Ishikawa (cell line): ENCODE measurements at regions not wholly inside any gene's neighbourhood (a gene's known extent, or its start where the extent isn't known, plus 50 kb on each side); places are given as distances from the start of the nearest gene placed in this dataset.

ENCODE experiments used
- CEBPB ChIP-seq: IDR thresholded peaks from 2 replicates; pipeline ENCODE4 v1.6.1; 2012
- CREB1 ChIP-seq: IDR thresholded peaks from 2 replicates; pipeline ENCODE4 v1.6.1; 2012; ENCODE audit warnings: low read depth
- EGR1 ChIP-seq: IDR thresholded peaks from 2 replicates; pipeline ENCODE4 v1.6.1; 2012
- EP300 ChIP-seq: IDR thresholded peaks from 2 replicates; pipeline ENCODE4 v1.6.1; 2012; ENCODE audit warnings: borderline replicate concordance
- FOXM1 ChIP-seq: IDR thresholded peaks from 2 replicates; pipeline ENCODE4 v1.6.1; 2012; ENCODE audit warnings: low read depth, borderline replicate concordance
- NFIC ChIP-seq: IDR thresholded peaks from 2 replicates; pipeline ENCODE4 v1.6.1; 2012
- RAD21 ChIP-seq: IDR thresholded peaks from 2 replicates; pipeline ENCODE4 v1.6.1; 2012; ENCODE audit warnings: low read depth
- REST ChIP-seq: IDR thresholded peaks from 2 replicates; pipeline ENCODE4 v1.6.1; 2012; ENCODE audit warnings: low read depth, mild to moderate bottlenecking
- TAF1 ChIP-seq: IDR thresholded peaks from 2 replicates; pipeline ENCODE4 v1.6.1; 2012; ENCODE audit warnings: low read depth, mild to moderate bottlenecking
- TCF12 ChIP-seq: IDR thresholded peaks from 2 replicates; pipeline ENCODE4 v1.6.1; 2012; ENCODE audit warnings: low read depth
- TEAD4 ChIP-seq: IDR thresholded peaks from 2 replicates; pipeline ENCODE4 v1.6.1; 2012
- USF1 ChIP-seq: IDR thresholded peaks from 2 replicates; pipeline ENCODE4 v1.6.1; 2012
- YY1 ChIP-seq: IDR thresholded peaks from 2 replicates; pipeline ENCODE4 v1.6.1; 2012; ENCODE audit warnings: low read depth
- ZBTB7A ChIP-seq: IDR thresholded peaks from 2 replicates; pipeline ENCODE4 v1.6.1; 2012; ENCODE audit warnings: low read depth
- TF ChIP-seq, protein P1 (sequence below): IDR thresholded peaks from 2 replicates; pipeline ENCODE4 v1.6.1; 2012

DNA sequence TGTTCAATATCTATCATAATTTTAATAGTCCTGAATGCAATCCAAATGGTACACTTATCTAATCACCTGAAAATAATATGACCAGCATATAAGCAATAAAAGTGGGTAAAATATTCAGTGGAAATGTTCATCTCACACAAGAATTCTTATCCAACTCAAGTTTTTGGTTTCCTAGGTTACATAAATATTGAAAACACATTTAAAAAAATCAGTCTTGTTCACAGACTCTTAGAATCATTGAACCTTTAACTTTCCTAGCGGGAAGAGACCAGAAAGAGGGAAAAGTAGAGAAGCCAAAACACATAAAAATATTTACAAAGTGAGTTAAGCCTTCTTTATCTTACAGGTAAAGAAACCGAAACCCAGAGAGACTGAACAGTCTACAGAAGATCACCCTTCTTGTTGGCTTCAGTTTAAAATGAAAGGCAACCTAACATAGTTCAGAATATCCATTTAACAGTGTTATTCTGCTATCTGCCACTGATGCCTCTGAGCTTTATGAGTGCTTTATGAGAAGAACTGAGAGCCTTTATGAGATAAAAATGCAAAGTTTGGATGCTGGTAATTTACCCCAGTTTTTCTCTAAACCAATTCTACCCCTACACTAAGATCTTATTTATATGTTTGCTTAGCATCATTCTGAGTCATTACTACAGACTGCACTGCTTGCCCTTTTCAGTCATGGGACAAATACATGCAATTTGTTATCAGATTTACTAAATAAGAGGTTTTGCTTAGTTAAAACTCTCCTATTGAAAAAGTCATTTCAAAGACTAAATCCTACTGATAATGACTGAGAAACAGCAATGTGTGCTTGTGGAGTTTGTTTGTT, 453.3 kb upstream of the INTU start:
- TF ChIP-seq ZBTB7A (no peak), NFIC (no peak), TAF1 (no peak), REST (no peak), CEBPB (no peak), FOXM1 (no peak)
- TF ChIP-seq, protein P1, sequence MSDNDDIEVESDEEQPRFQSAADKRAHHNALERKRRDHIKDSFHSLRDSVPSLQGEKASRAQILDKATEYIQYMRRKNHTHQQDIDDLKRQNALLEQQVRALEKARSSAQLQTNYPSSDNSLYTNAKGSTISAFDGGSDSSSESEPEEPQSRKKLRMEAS: no peak

DNA sequence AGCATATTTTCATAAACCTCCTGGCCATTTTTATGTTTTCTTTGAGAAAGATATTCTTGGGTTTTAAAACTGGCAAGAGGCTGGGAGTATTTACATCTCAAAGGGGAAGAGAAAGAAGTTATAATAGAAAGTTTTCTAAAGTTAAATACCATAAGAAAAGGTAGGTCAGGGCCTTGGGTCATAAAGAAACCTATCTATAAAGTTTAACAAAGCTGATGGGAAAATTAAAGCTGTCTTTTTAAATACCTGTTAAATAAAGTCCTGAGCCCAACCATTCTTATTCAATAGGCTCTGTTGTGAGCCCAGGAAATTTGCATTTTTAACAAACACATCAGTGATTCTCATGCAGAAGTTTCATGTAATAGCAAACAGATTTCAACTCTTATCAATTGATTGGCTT, 451.8 kb upstream of the INTU start:
- no peak for TF ChIP-seq EGR1
- TF ChIP-seq REST: no peak
- no peak for TF ChIP-seq EP300
- TF ChIP-seq CEBPB: no peak
- TF ChIP-seq, protein P1: no peak
- TF ChIP-seq TCF12: no peak
- TF ChIP-seq YY1: no peak
- TF ChIP-seq TEAD4: no peak
- TF ChIP-seq RAD21: no peak

DNA sequence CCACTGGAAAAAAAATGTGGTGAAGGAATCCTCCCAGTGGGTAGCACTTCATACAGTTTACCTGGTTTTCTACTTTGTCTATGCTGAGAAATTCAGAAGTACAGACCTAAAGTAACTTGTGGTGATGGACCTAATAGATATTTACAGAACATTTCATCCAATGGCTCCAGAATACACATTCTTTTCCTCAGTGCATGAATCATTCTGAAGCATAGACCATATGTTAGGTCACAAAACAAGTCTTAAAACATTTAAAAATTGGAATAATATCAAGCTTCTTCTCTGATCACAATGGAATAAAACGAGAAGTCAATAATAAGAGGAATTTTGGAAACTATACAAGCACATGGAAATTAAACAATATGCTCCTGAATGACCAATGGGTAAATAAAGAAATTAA, 450.1 kb upstream of the INTU start:
- TF ChIP-seq, protein P1: no peak
- TF ChIP-seq TCF12 (no peak), RAD21 (no peak), CEBPB (no peak), YY1 (no peak), FOXM1 (no peak), ZBTB7A (no peak), USF1 (no peak), TAF1 (no peak), EP300 (no peak), CREB1 (no peak), NFIC (no peak), REST (no peak), TEAD4 (no peak), EGR1 (no peak)

GRCh38 chr4:127188847-127189246, 443.9 kb upstream of the INTU start:
- TF ChIP-seq RAD21: peak; percentile 38
- TF ChIP-seq EP300: no peak
- TF ChIP-seq, protein P1: no peak
- no peak for TF ChIP-seq NFIC

DNA sequence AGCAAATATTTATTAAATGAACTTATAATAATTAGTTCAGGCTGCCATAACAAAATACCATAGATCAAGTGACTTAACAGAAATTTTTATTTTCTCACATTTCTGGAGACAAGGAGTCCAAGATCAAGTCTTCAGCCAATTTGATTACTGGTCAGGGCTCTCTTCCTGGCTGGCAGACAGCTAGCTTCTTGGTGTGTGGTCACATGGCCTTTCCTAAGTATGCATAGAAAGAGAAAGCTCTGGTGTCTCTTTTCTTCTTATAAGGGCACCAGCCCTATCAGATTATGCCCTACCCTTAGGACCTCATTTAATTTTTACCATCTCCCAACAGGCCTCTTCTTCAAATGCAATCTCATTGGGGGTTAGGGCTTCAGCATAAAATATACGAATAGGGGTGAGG, 438.5 kb upstream of the INTU start:
- TF ChIP-seq TCF12: no peak
- no peak for TF ChIP-seq ZBTB7A
- TF ChIP-seq REST: no peak
- no peak for TF ChIP-seq CEBPB
- no peak for TF ChIP-seq EP300
- no peak for TF ChIP-seq NFIC
- TF ChIP-seq TEAD4: no peak
- TF ChIP-seq CREB1: no peak
- no peak for TF ChIP-seq FOXM1
- TF ChIP-seq, protein P1: no peak
